ENCODE measurements at regions not wholly inside any gene's neighbourhood (a gene's known extent, or its start where the extent isn't known, plus 50 kb on each side); places are given as distances from the start of the nearest gene placed in this dataset.

DNA sequence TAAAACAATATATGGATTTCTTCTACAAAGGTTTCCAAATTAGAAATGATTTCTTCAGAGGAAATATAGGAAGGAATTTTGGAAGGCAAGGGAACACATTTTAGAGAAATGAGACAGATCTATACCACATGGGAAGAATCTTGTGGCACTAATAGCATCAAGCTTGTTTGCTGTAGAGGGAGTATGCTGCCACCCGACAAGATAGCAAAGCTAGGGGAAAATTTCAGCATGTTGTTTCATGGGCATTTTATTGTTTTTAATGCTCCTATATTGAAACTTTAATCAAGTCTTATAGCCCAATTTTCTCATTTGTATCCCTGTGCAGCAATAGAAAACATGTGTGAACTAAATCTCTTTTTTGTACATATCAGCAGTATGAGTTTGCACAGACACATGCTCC is 551.7 kb upstream of the INTU start:
- no peak for TF ChIP-seq EZH2phosphoT487 (IDR thresholded peaks at IDR 0.05; ENCODE audit: low read length)
- no peak for TF ChIP-seq CTCF (IDR thresholded peaks at IDR 0.05; ENCODE audit: low read length)
